WTC11 (cell line): ENCODE measurements at regions not wholly inside any gene's neighbourhood (a gene's known extent, or its start where the extent isn't known, plus 50 kb on each side); places are given as distances from the start of the nearest gene placed in this dataset.

Experiments
- ATAC-seq: fragments of 200-7000 bp; cut with Tn5 transposase; 2 replicates; pipeline ENCODE4 v1.10.0; 2021; ENCODE audit warnings: mild to moderate bottlenecking, moderate library complexity
- CTCF ChIA-PET: fragments of 300-600 bp; sonication (Branson Sonifier 250); formaldehyde crosslinking; loops from one replicate; lab custom pipeline; 2021; ENCODE audit warnings: antibody characterized with exemption; lab: Charles Lee
- POLR2A ChIA-PET: fragments of 350-600 bp; sonication (Branson Sonifier 250); formaldehyde crosslinking; loops from one replicate; lab custom pipeline; 2021; ENCODE audit warnings: antibody characterized with exemption; lab: Charles Lee
- DNase-seq: peaks from one replicate; pipeline ENCODE4 v3.0.0; 2021; ENCODE audit warnings: low spot score
- H3K27ac Mint-ChIP-seq: 2 replicates; pipeline ENCODE4 v1.8.0; 2021; ENCODE audit warnings: mixed read lengths
- H3K27me3 Mint-ChIP-seq: 2 replicates; pipeline ENCODE4 v1.8.0; 2021; ENCODE audit warnings: low read depth, mild to moderate bottlenecking, moderate library complexity, mixed read lengths
- H3K36me3 Mint-ChIP-seq: 2 replicates; pipeline ENCODE4 v1.8.0; 2021; ENCODE audit warnings: mixed read lengths
- H3K4me1 Mint-ChIP-seq: 2 replicates; pipeline ENCODE4 v1.8.0; 2022; ENCODE audit warnings: mixed read lengths
- H3K4me3 Mint-ChIP-seq: 2 replicates; pipeline ENCODE4 v1.8.0; 2021; ENCODE audit warnings: mild to moderate bottlenecking, moderate library complexity, mixed read lengths
- H3K9me3 Mint-ChIP-seq: 2 replicates; pipeline ENCODE4 v1.8.0; 2021; ENCODE audit warnings: mixed read lengths
- AR ChIP-seq: fragments of 250-450 bp; sonication (Bioruptor Pico); IDR thresholded peaks from 2 replicates; pipeline ENCODE4 v1.9.0; 2021; ENCODE audit warnings: mild to moderate bottlenecking
- EMX1 ChIP-seq: fragments of 250-450 bp; sonication (Bioruptor Pico); IDR thresholded peaks from 2 replicates; pipeline ENCODE4 v1.8.0; 2021; ENCODE audit warnings: mild to moderate bottlenecking
- FOXK1 ChIP-seq: sonication (generic); formaldehyde crosslinking; IDR thresholded peaks from 2 replicates; pipeline ENCODE4 v1.8.0; 2022; ENCODE audit warnings: mild to moderate bottlenecking, moderate library complexity, missing genetic modification reagents
- HMGA2 ChIP-seq: fragments of 250-450 bp; sonication (Bioruptor Pico); IDR thresholded peaks from 2 replicates; pipeline ENCODE4 v1.4.0; 2021; ENCODE audit warnings: mild to moderate bottlenecking, moderate library complexity
- JAZF1 ChIP-seq: fragments of 250-450 bp; sonication (Bioruptor Pico); IDR thresholded peaks from 2 replicates; pipeline ENCODE4 v1.9.0; 2021; ENCODE audit warnings: moderate library complexity, mild to moderate bottlenecking, inconsistent platforms
- JUN ChIP-seq: sonication (generic); formaldehyde crosslinking; IDR thresholded peaks from 2 replicates; pipeline ENCODE4 v1.8.0; 2023; ENCODE audit warnings: mild to moderate bottlenecking, missing genetic modification reagents
- MXD4 ChIP-seq: fragments of 250-450 bp; sonication (Bioruptor Pico); IDR thresholded peaks from 2 replicates; pipeline ENCODE4 v1.8.0; 2021; ENCODE audit warnings: mild to moderate bottlenecking, moderate library complexity, borderline replicate concordance
- RELA ChIP-seq: sonication (generic); formaldehyde crosslinking; IDR thresholded peaks from 2 replicates; pipeline ENCODE4 v1.8.1; 2022; ENCODE audit warnings: missing genetic modification reagents, mild to moderate bottlenecking, borderline replicate concordance
- RORB ChIP-seq: fragments of 250-450 bp; sonication (Bioruptor Pico); IDR thresholded peaks from 2 replicates; pipeline ENCODE4 v1.9.0; 2021; ENCODE audit warnings: mild to moderate bottlenecking
- SMAD3 ChIP-seq: sonication (generic); formaldehyde crosslinking; IDR thresholded peaks from 2 replicates; pipeline ENCODE4 v1.8.0; 2022; ENCODE audit warnings: missing genetic modification reagents, mild to moderate bottlenecking, borderline replicate concordance
- TEAD1 ChIP-seq: sonication (generic); formaldehyde crosslinking; IDR thresholded peaks from 2 replicates; pipeline ENCODE4 v1.8.0; 2022; ENCODE audit warnings: mild to moderate bottlenecking, missing genetic modification reagents
- ZBTB21 ChIP-seq: sonication (generic); formaldehyde crosslinking; IDR thresholded peaks from 2 replicates; pipeline ENCODE4 v1.8.1; 2023; ENCODE audit warnings: mild to moderate bottlenecking, missing genetic modification reagents, borderline replicate concordance
- ZNF396 ChIP-seq: fragments of 250-450 bp; sonication (Bioruptor Pico); IDR thresholded peaks from 2 replicates; pipeline ENCODE4 v1.8.0; 2021; ENCODE audit warnings: mild to moderate bottlenecking, moderate library complexity, borderline replicate concordance
- ZNF512 ChIP-seq: sonication (generic); formaldehyde crosslinking; IDR thresholded peaks from 2 replicates; pipeline ENCODE4 v1.8.1; 2022; ENCODE audit warnings: missing genetic modification reagents, borderline replicate concordance
- TF ChIP-seq, protein P1 (sequence below): sonication (generic); formaldehyde crosslinking; IDR thresholded peaks from 2 replicates; pipeline ENCODE4 v1.8.0; 2023; ENCODE audit warnings: mild to moderate bottlenecking, missing genetic modification reagents
- TF ChIP-seq, protein P2 (sequence below): fragments of 250-450 bp; sonication (Bioruptor Pico); IDR thresholded peaks from 2 replicates; pipeline ENCODE4 v1.8.0; 2021; ENCODE audit warnings: mild to moderate bottlenecking
- TF ChIP-seq, protein P3 (sequence below): sonication (generic); formaldehyde crosslinking; IDR thresholded peaks from 2 replicates; pipeline ENCODE4 v1.8.1; 2023; ENCODE audit warnings: mild to moderate bottlenecking, missing genetic modification reagents, borderline replicate concordance
- TF ChIP-seq, protein P4 (sequence below): fragments of 200-600 bp; IDR thresholded peaks from 2 replicates; pipeline ENCODE4 v1.8.0; 2022; ENCODE audit warnings: antibody characterized with exemption

- TF ChIP-seq AR (CRISPR knock-in tag) (no peak), HMGA2 (no peak), ZBTB21 (CRISPR knock-in tag) (no peak)
Observed at GRCh38 chr1:221473411-221473810, 268.5 kb downstream of the DUSP10 start (continued).

DNA sequence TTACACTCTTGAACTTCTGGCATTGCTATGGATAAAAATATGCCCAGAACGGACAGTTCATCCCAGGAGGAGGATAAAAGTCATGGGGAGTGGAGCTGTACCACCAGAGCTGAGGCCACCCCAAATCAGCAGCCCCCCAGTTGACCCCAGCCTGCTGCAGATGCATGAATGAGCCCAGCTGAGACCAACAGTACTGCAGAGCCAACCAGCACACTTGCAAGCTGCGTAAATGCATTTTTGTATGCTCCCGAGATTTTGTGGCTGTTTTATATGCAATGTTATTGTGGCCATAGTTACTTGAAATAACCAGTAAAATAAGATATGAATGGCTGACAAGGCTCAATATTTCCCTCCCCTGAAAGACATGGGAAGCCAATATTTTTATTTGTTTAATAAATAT, 264.6 kb downstream of the DUSP10 start:
- DNase-seq (no peak), ATAC-seq (no peak)
- TF ChIP-seq ZNF396 (CRISPR knock-in tag), result no peak
- TF ChIP-seq, protein P1, sequence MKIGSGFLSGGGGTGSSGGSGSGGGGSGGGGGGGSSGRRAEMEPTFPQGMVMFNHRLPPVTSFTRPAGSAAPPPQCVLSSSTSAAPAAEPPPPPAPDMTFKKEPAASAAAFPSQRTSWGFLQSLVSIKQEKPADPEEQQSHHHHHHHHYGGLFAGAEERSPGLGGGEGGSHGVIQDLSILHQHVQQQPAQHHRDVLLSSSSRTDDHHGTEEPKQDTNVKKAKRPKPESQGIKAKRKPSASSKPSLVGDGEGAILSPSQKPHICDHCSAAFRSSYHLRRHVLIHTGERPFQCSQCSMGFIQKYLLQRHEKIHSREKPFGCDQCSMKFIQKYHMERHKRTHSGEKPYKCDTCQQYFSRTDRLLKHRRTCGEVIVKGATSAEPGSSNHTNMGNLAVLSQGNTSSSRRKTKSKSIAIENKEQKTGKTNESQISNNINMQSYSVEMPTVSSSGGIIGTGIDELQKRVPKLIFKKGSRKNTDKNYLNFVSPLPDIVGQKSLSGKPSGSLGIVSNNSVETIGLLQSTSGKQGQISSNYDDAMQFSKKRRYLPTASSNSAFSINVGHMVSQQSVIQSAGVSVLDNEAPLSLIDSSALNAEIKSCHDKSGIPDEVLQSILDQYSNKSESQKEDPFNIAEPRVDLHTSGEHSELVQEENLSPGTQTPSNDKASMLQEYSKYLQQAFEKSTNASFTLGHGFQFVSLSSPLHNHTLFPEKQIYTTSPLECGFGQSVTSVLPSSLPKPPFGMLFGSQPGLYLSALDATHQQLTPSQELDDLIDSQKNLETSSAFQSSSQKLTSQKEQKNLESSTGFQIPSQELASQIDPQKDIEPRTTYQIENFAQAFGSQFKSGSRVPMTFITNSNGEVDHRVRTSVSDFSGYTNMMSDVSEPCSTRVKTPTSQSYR, result no peak
- TF ChIP-seq, protein P2, sequence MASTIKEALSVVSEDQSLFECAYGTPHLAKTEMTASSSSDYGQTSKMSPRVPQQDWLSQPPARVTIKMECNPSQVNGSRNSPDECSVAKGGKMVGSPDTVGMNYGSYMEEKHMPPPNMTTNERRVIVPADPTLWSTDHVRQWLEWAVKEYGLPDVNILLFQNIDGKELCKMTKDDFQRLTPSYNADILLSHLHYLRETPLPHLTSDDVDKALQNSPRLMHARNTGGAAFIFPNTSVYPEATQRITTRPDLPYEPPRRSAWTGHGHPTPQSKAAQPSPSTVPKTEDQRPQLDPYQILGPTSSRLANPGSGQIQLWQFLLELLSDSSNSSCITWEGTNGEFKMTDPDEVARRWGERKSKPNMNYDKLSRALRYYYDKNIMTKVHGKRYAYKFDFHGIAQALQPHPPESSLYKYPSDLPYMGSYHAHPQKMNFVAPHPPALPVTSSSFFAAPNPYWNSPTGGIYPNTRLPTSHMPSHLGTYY (CRISPR knock-in tag), result no peak
- no peak for TF ChIP-seq SMAD3 (CRISPR knock-in tag)
- no peak for TF ChIP-seq TEAD1 (CRISPR knock-in tag)
- no peak for TF ChIP-seq ZNF512 (CRISPR knock-in tag)
- no peak for TF ChIP-seq EMX1 (CRISPR knock-in tag)
- TF ChIP-seq JAZF1 (CRISPR knock-in tag), result no peak
- TF ChIP-seq JUN, result no peak
- TF ChIP-seq RORB (CRISPR knock-in tag), result no peak
- TF ChIP-seq MXD4 (CRISPR knock-in tag), result no peak
- TF ChIP-seq, protein P3, sequence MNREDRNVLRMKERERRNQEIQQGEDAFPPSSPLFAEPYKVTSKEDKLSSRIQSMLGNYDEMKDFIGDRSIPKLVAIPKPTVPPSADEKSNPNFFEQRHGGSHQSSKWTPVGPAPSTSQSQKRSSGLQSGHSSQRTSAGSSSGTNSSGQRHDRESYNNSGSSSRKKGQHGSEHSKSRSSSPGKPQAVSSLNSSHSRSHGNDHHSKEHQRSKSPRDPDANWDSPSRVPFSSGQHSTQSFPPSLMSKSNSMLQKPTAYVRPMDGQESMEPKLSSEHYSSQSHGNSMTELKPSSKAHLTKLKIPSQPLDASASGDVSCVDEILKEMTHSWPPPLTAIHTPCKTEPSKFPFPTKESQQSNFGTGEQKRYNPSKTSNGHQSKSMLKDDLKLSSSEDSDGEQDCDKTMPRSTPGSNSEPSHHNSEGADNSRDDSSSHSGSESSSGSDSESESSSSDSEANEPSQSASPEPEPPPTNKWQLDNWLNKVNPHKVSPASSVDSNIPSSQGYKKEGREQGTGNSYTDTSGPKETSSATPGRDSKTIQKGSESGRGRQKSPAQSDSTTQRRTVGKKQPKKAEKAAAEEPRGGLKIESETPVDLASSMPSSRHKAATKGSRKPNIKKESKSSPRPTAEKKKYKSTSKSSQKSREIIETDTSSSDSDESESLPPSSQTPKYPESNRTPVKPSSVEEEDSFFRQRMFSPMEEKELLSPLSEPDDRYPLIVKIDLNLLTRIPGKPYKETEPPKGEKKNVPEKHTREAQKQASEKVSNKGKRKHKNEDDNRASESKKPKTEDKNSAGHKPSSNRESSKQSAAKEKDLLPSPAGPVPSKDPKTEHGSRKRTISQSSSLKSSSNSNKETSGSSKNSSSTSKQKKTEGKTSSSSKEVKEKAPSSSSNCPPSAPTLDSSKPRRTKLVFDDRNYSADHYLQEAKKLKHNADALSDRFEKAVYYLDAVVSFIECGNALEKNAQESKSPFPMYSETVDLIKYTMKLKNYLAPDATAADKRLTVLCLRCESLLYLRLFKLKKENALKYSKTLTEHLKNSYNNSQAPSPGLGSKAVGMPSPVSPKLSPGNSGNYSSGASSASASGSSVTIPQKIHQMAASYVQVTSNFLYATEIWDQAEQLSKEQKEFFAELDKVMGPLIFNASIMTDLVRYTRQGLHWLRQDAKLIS (CRISPR knock-in tag), result no peak
- TF ChIP-seq, protein P4, sequence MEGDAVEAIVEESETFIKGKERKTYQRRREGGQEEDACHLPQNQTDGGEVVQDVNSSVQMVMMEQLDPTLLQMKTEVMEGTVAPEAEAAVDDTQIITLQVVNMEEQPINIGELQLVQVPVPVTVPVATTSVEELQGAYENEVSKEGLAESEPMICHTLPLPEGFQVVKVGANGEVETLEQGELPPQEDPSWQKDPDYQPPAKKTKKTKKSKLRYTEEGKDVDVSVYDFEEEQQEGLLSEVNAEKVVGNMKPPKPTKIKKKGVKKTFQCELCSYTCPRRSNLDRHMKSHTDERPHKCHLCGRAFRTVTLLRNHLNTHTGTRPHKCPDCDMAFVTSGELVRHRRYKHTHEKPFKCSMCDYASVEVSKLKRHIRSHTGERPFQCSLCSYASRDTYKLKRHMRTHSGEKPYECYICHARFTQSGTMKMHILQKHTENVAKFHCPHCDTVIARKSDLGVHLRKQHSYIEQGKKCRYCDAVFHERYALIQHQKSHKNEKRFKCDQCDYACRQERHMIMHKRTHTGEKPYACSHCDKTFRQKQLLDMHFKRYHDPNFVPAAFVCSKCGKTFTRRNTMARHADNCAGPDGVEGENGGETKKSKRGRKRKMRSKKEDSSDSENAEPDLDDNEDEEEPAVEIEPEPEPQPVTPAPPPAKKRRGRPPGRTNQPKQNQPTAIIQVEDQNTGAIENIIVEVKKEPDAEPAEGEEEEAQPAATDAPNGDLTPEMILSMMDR, result no peak
- TF ChIP-seq FOXK1 (CRISPR knock-in tag), result no peak
- TF ChIP-seq RELA (CRISPR knock-in tag), result no peak
- no peak overlapping the region for H3K27ac Mint-ChIP-seq
- H3K4me1 Mint-ChIP-seq, result 0 out of 2 replicates have a peak, but pooled peaks cover 3% of the 10 kb centered on the region
- H3K27me3 Mint-ChIP-seq, result no peaks in the 10 kb centered on the region
- H3K9me3 Mint-ChIP-seq, result no peaks in the 10 kb centered on the region
- H3K36me3 Mint-ChIP-seq, result no peaks in the 10 kb centered on the region
- ChIA-PET POLR2A (no interaction called here), CTCF (interaction anchor here (0.6 to 2.0 kb wide), 15 partner anchors 9 to 978 kb away, joined by 3 to 10 read pairs (median 4); partner anchors contain the start of gene DUSP10)
- H3K4me3 Mint-ChIP-seq, result no peak overlapping the region
